Chondrocyte (in vitro differentiated cells): ENCODE measurements at regions not wholly inside any gene's neighbourhood (a gene's known extent, or its start where the extent isn't known, plus 50 kb on each side); places are given as distances from the start of the nearest gene placed in this dataset.

Experiments
- DNase-seq: peaks from one replicate; pipeline ENCODE4 v3.0.0; 2021; ENCODE audit warnings: mixed read lengths, low spot score
- H3K27ac Mint-ChIP-seq: one replicate; pipeline ENCODE4 v1.8.0; 2021; ENCODE audit warnings: mild to moderate bottlenecking, moderate library complexity, mixed read lengths; ENCODE audit not compliant: unreplicated experiment
- H3K27me3 Mint-ChIP-seq: 2 replicates; pipeline ENCODE4 v1.8.0; 2021; ENCODE audit warnings: low read depth, mixed read lengths
- H3K36me3 Mint-ChIP-seq: 2 replicates; pipeline ENCODE4 v1.8.0; 2021; ENCODE audit warnings: low read depth, mixed read lengths
- H3K4me1 Mint-ChIP-seq: 2 replicates; pipeline ENCODE4 v1.8.0; 2021; ENCODE audit warnings: low read depth, mild to moderate bottlenecking, mixed read lengths
- H3K4me3 Mint-ChIP-seq: one replicate; pipeline ENCODE4 v1.8.0; 2021; ENCODE audit warnings: mild to moderate bottlenecking, moderate library complexity, mixed read lengths; ENCODE audit not compliant: unreplicated experiment
- H3K9me3 Mint-ChIP-seq: 2 replicates; pipeline ENCODE4 v1.8.0; 2021; ENCODE audit warnings: low read depth, mixed read lengths
- CTCF ChIP-seq: fragments of 200-600 bp; sonication (generic); IDR thresholded peaks from 2 replicates; pipeline ENCODE4 v1.5.0; 2021; ENCODE audit warnings: antibody characterized with exemption, mild to moderate bottlenecking, moderate library complexity

- no peaks in the 10 kb centered on the region for H3K36me3 Mint-ChIP-seq
- no peak for TF ChIP-seq CTCF
- H3K9me3 Mint-ChIP-seq: no peaks in the 10 kb centered on the region
- H3K27ac Mint-ChIP-seq: peak overlapping the region; percentile 86
- H3K27me3 Mint-ChIP-seq: no peaks in the 10 kb centered on the region
- peaks cover 73% of the 10 kb centered on the region for H3K4me1 Mint-ChIP-seq
- no peak for DNase-seq
- H3K4me3 Mint-ChIP-seq: peak overlapping the region; percentile 4
Measured at GRCh38 chr10:10796061-10796773, 221.5 kb upstream of the CELF2 start.

GRCh38 chr10:10796774-10797415 lies 220.8 kb upstream of the CELF2 start:
- DNase-seq: no peak
- no peak for TF ChIP-seq CTCF
- peak overlapping the region; percentile 86 for H3K27ac Mint-ChIP-seq
- H3K4me1 Mint-ChIP-seq: peaks cover 70% of the 10 kb centered on the region
- H3K27me3 Mint-ChIP-seq: no peaks in the 10 kb centered on the region
- peaks cover under 1% of the 10 kb centered on the region for H3K36me3 Mint-ChIP-seq
- no peaks in the 10 kb centered on the region for H3K9me3 Mint-ChIP-seq
- H3K4me3 Mint-ChIP-seq: peak overlapping the region; percentile 4

DNA sequence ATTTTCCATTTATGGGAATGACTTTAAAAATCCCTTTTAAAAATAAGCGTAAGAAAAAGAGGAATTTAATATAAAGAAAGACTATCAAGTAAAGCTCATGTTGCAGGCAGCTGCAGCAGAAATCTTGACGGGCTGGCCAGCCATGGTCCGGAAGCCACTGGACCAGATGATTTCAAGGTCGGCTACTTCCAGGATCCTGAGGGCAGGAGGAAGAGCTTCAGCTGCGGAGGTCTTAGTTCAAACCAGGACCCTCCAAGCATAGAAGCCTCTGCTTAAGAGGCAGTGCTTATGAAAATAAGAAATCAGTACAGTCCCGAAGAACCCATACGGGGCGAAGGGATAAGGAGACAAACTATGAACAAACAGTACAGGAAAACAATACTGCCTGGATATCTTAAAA lies 220.2 kb upstream of the CELF2 start:
- TF ChIP-seq CTCF: no peak
- DNase-seq: no peak
- Mint-ChIP-seq H3K36me3 (peaks cover 1% of the 10 kb centered on the region), H3K9me3 (no peaks in the 10 kb centered on the region), H3K4me3 (peak overlapping the region; percentile 5), H3K27me3 (no peaks in the 10 kb centered on the region), H3K27ac (peak overlapping the region; percentile 86), H3K4me1 (peaks cover 63% of the 10 kb centered on the region)

- Mint-ChIP-seq H3K4me3 (peak overlapping the region; percentile 50), H3K27me3 (no peaks in the 10 kb centered on the region), H3K4me1 (peaks cover 56% of the 10 kb centered on the region), H3K9me3 (no peaks in the 10 kb centered on the region), H3K27ac (peak overlapping the region; percentile 86), H3K36me3 (peaks cover 1% of the 10 kb centered on the region)
- DNase-seq: no peak
- TF ChIP-seq CTCF: peak; percentile 35
Measured at GRCh38 chr10:10798102-10798863, 219.4 kb upstream of the CELF2 start.

DNA sequence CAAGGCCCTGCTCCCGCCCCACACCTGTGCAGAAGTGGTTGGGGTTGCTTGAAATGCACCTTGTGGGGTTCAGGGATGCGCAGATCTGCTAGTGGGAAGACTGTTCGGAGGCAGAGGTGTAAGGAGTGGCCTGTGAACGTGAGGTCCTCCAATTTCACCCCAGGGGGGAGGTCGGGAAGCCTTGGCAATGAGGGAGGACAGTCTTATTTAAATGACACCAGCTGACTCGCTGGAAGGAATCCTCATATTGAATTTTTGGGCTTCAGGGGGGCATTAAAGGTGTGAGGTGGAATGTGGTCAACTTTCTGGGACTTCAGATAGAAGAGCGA lies 218.8 kb upstream of the CELF2 start:
- peaks cover 1% of the 10 kb centered on the region for H3K36me3 Mint-ChIP-seq
- peaks cover 53% of the 10 kb centered on the region for H3K4me1 Mint-ChIP-seq
- H3K27me3 Mint-ChIP-seq: no peaks in the 10 kb centered on the region
- H3K4me3 Mint-ChIP-seq: peak overlapping the region; percentile 50
- no peaks in the 10 kb centered on the region for H3K9me3 Mint-ChIP-seq
- no peak for TF ChIP-seq CTCF
- DNase-seq: no peak
- peak overlapping the region; percentile 73 for H3K27ac Mint-ChIP-seq
